ENCODE measurements at regions not wholly inside any gene's neighbourhood (a gene's known extent, or its start where the extent isn't known, plus 50 kb on each side); places are given as distances from the start of the nearest gene placed in this dataset.

- no peak for DNase-seq (ENCODE audit: low spot score, unreplicated experiment)
- TF ChIP-seq CTCF (IDR thresholded peaks at IDR 0.05; ENCODE audit: unreplicated experiment), result no peak
- H3K27ac Mint-ChIP-seq, result no peak overlapping the region
- H3K36me3 Mint-ChIP-seq (ENCODE audit: insufficient read depth), result no peaks in the 10 kb centered on the region
- no peaks in the 10 kb centered on the region for H3K27me3 Mint-ChIP-seq
- H3K4me1 Mint-ChIP-seq (ENCODE audit: low read depth), result peaks cover 7% of the 10 kb centered on the region
- H3K4me3 Mint-ChIP-seq (ENCODE audit: low read depth), result no peak overlapping the region
- H3K9me3 Mint-ChIP-seq (ENCODE audit: low read depth), result peaks cover 4% of the 10 kb centered on the region
Measured at GRCh38 chr1:213366141-213366831, 315.2 kb downstream of the RPS6KC1 start.

GRCh38 chr1:213369465-213369864 is 318.4 kb downstream of the RPS6KC1 start:
- Mint-ChIP-seq H3K36me3 (ENCODE audit: insufficient read depth) (no peaks in the 10 kb centered on the region), H3K4me1 (ENCODE audit: low read depth) (peaks cover 23% of the 10 kb centered on the region), H3K9me3 (ENCODE audit: low read depth) (peaks cover 4% of the 10 kb centered on the region), H3K27me3 (no peaks in the 10 kb centered on the region), H3K27ac (no peak overlapping the region), H3K4me3 (ENCODE audit: low read depth) (no peak overlapping the region)
- no peak for TF ChIP-seq CTCF (IDR thresholded peaks at IDR 0.05; ENCODE audit: unreplicated experiment)
- DNase-seq (ENCODE audit: low spot score, unreplicated experiment), result no peak

GRCh38 chr1:213370523-213370922 is 319.5 kb downstream of the RPS6KC1 start:
- Mint-ChIP-seq H3K36me3 (ENCODE audit: insufficient read depth) (no peaks in the 10 kb centered on the region), H3K27me3 (no peaks in the 10 kb centered on the region), H3K27ac (no peak overlapping the region), H3K4me1 (ENCODE audit: low read depth) (peaks cover 23% of the 10 kb centered on the region), H3K9me3 (ENCODE audit: low read depth) (peaks cover 4% of the 10 kb centered on the region), H3K4me3 (ENCODE audit: low read depth) (no peak overlapping the region)
- TF ChIP-seq CTCF (IDR thresholded peaks at IDR 0.05; ENCODE audit: unreplicated experiment), result no peak
- DNase-seq (ENCODE audit: low spot score, unreplicated experiment), result no peak

- no peaks in the 10 kb centered on the region for H3K27me3 Mint-ChIP-seq
- no peak for TF ChIP-seq CTCF (IDR thresholded peaks at IDR 0.05; ENCODE audit: unreplicated experiment)
- peaks cover 24% of the 10 kb centered on the region for H3K4me1 Mint-ChIP-seq (ENCODE audit: low read depth)
- no peaks in the 10 kb centered on the region for H3K36me3 Mint-ChIP-seq (ENCODE audit: insufficient read depth)
- no peak for DNase-seq (ENCODE audit: low spot score, unreplicated experiment)
- no peak overlapping the region for H3K4me3 Mint-ChIP-seq (ENCODE audit: low read depth)
- peaks cover 4% of the 10 kb centered on the region for H3K9me3 Mint-ChIP-seq (ENCODE audit: low read depth)
- no peak overlapping the region for H3K27ac Mint-ChIP-seq
Measured at GRCh38 chr1:213371525-213371846, 320.4 kb downstream of the RPS6KC1 start.

- Mint-ChIP-seq H3K27me3 (no peaks in the 10 kb centered on the region), H3K9me3 (ENCODE audit: low read depth) (peaks cover under 1% of the 10 kb centered on the region), H3K27ac (peak overlapping the region; percentile 91), H3K4me3 (ENCODE audit: low read depth) (peak overlapping the region; percentile 20), H3K4me1 (ENCODE audit: low read depth) (peaks cover 30% of the 10 kb centered on the region), H3K36me3 (ENCODE audit: insufficient read depth) (no peaks in the 10 kb centered on the region)
- no peak for TF ChIP-seq CTCF (IDR thresholded peaks at IDR 0.05; ENCODE audit: unreplicated experiment)
- no peak for DNase-seq (ENCODE audit: low spot score, unreplicated experiment)
Measured at GRCh38 chr1:213371847-213372619, 321.0 kb downstream of the RPS6KC1 start.

Data from progenitor cell of endocrine pancreas (in vitro differentiated cells).